BJ (cell line): ENCODE measurements at regions not wholly inside any gene's neighbourhood (a gene's known extent, or its start where the extent isn't known, plus 50 kb on each side); places are given as distances from the start of the nearest gene placed in this dataset.

Source experiments
- CTCF ChIA-PET: fragments of 350-600 bp; formaldehyde crosslinking; extraction: SDS; loops from one replicate; lab custom pipeline; 2021; ENCODE audit warnings: antibody characterized with exemption, inconsistent platforms; lab: Yijun Ruan, JAX
- POLR2A ChIA-PET: fragments of 300-600 bp; sonication (Branson Sonifier 250); formaldehyde crosslinking; extraction: SDS; loops from one replicate; lab custom pipeline; 2021; ENCODE audit warnings: antibody characterized with exemption; lab: Charles Lee
- DNase-seq: peaks from one replicate; pipeline ENCODE4 v3.0.0-alpha.2; 2011; ENCODE audit warnings: low read depth
- H3K27me3 ChIP-seq: 2 replicates; pipeline ENCODE4 v1.6.0; 2011; ENCODE audit warnings: low read length; ENCODE audit not compliant: control insufficient read depth, insufficient read depth
- H3K36me3 ChIP-seq: 2 replicates; pipeline ENCODE4 v1.5.1; 2011; ENCODE audit warnings: low read length; ENCODE audit not compliant: control insufficient read depth, insufficient read depth
- H3K4me3 ChIP-seq: 2 replicates; pipeline ENCODE4 v1.5.1; 2011; ENCODE audit warnings: low read depth, mild to moderate bottlenecking, control low read depth, low read length
- TF ChIP-seq, protein P1 (sequence below): IDR thresholded peaks from 2 replicates; pipeline ENCODE4 v1.5.1; 2011; ENCODE audit warnings: low read depth, mild to moderate bottlenecking, control low read depth, inconsistent platforms, low read length, moderate library complexity; ENCODE audit not compliant: insufficient read depth

DNA sequence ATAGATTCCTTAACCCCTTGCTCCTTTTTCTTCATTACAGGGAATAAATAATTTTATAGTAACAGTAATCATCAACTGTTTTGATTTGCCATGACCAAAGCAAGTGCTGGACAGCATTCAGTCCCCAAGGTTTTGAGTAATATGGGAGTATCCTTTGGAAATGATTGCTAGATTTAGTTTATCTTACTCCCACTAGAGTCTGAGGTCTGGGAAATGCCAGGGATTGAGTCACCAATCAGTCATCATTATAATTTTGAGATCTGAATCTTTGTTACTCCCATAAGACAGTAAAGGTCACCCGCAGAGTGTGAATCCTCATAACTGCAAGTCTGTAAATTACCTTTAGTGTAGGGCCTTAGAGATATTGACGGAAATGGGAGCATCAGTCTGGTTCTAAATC lies 133.7 kb upstream of the SEMA3E start:
- H3K27me3 ChIP-seq = no peaks in the 10 kb centered on the region
- TF ChIP-seq, protein P1, sequence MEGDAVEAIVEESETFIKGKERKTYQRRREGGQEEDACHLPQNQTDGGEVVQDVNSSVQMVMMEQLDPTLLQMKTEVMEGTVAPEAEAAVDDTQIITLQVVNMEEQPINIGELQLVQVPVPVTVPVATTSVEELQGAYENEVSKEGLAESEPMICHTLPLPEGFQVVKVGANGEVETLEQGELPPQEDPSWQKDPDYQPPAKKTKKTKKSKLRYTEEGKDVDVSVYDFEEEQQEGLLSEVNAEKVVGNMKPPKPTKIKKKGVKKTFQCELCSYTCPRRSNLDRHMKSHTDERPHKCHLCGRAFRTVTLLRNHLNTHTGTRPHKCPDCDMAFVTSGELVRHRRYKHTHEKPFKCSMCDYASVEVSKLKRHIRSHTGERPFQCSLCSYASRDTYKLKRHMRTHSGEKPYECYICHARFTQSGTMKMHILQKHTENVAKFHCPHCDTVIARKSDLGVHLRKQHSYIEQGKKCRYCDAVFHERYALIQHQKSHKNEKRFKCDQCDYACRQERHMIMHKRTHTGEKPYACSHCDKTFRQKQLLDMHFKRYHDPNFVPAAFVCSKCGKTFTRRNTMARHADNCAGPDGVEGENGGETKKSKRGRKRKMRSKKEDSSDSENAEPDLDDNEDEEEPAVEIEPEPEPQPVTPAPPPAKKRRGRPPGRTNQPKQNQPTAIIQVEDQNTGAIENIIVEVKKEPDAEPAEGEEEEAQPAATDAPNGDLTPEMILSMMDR = no peak
- no peak overlapping the region for H3K4me3 ChIP-seq
- no peak for DNase-seq
- POLR2A ChIA-PET = no interaction called here
- CTCF ChIA-PET = no interaction called here
- no peaks in the 10 kb centered on the region for H3K36me3 ChIP-seq

DNA sequence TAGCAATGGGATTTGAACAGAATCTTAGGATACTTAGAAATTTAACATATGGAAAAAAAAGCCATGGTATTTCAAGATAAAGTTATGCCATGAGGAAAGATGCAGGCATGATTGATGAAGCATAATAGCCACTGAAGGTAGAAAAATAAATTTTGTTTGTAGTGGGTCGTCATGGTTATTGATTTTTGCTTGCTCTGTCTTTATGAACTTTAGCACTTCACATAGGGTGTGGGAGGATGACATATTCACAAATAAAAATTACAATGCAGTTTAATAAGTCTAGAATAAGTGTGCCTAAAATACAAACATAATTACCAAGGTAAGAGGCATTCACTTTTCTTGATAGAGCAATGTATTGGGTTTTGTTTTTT lies 129.1 kb upstream of the SEMA3E start:
- ChIA-PET POLR2A (no interaction called here), CTCF (no interaction called here)
- DNase-seq = no peak
- no peak overlapping the region for H3K4me3 ChIP-seq
- no peaks in the 10 kb centered on the region for H3K27me3 ChIP-seq
- no peaks in the 10 kb centered on the region for H3K36me3 ChIP-seq
- TF ChIP-seq, protein P1 = no peak

DNA sequence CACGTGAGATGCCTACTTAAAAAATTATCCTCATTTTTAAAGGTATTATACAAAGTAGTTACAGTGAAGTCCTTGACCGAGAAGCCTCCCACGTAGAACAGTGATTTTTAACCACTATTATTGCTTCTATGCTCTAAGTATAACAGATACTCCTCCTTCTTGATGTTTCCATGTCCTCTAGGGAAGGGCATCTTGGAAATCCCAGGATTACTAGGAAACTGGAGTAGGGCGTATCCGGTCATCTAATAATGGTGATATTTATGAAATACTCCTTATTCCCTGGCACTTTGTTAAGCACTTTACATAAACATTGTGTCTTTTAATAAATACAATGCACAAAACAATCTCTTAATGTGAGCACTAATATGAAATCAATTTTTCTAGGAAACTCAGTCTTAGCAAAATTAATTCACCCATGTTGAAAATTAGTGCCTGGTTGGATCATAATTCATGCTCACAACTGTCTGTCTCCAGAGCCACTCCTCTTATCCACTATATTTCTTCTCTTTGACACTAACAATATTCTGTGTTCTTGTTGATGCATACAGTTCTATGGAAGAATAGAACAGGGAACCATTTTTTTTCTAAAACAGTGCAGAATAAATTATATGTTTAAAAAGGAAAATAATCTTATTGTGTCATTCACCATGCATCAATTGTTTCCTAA lies 128.6 kb upstream of the SEMA3E start:
- no peak overlapping the region for H3K4me3 ChIP-seq
- H3K36me3 ChIP-seq = no peaks in the 10 kb centered on the region
- TF ChIP-seq, protein P1 = no peak
- DNase-seq = no peak
- CTCF ChIA-PET = no interaction called here
- no peaks in the 10 kb centered on the region for H3K27me3 ChIP-seq
- POLR2A ChIA-PET = no interaction called here

DNA sequence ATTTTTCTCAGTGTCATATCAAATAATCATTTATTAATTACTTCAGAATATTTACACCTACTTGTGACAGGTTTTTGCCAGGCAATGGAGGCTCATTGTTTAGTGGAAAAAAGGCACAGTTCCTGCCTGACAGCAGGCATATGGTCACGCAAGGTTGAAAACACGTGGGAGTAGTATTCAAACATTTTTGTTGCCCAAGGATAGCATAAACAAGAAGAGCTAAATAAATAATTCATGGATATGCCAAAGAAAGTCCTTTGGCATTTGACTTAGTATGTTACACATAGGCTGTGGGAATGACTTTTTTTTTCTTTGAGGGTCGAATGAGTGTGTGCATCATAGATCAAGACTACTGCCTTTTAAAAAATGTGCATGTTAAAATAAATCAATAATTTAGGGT lies 120.5 kb upstream of the SEMA3E start:
- H3K27me3 ChIP-seq = no peaks in the 10 kb centered on the region
- no peaks in the 10 kb centered on the region for H3K36me3 ChIP-seq
- TF ChIP-seq, protein P1 = no peak
- POLR2A ChIA-PET = no interaction called here
- no peak overlapping the region for H3K4me3 ChIP-seq
- no peak for DNase-seq
- CTCF ChIA-PET = interaction anchor here (0.6 kb wide), 1 partner anchor 342 kb away, joined by 3 read pairs; no protein-coding TSS in a partner anchor

- POLR2A ChIA-PET = no interaction called here
- DNase-seq = no peak
- H3K4me3 ChIP-seq = no peak overlapping the region
- no peaks in the 10 kb centered on the region for H3K36me3 ChIP-seq
- H3K27me3 ChIP-seq = no peaks in the 10 kb centered on the region
- TF ChIP-seq, protein P1 = no peak
- CTCF ChIA-PET = interaction anchor here (0.6 kb wide), 1 partner anchor 457 kb away, joined by 3 read pairs; no protein-coding TSS in a partner anchor
Observed at GRCh38 chr7:83751217-83751616, 102.3 kb upstream of the SEMA3E start.
